MCF 10A (cell line): ENCODE measurements at regions not wholly inside any gene's neighbourhood (a gene's known extent, or its start where the extent isn't known, plus 50 kb on each side); places are given as distances from the start of the nearest gene placed in this dataset.

Source experiments
- BruUV-seq: library from RNA; stranded (reverse); fragments of 400-500 nt; replicated peaks from 2 replicates; lab custom pipeline; 2021; lab: Mats Ljungman, UMichigan
- CTCF ChIA-PET: fragments of 300-600 bp; sonication (Branson Sonifier 250); formaldehyde crosslinking; extraction: SDS; loops from one replicate; lab custom pipeline; 2021; ENCODE audit warnings: antibody characterized with exemption, inconsistent platforms; lab: Yijun Ruan, JAX
- POLR2A ChIA-PET: fragments of 300-600, 350-650 bp; sonication (Branson Sonifier 250); formaldehyde crosslinking; extraction: SDS; loops from one replicate; lab custom pipeline; 2020; ENCODE audit warnings: antibody characterized with exemption, inconsistent platforms; lab: Yijun Ruan, JAX
- DNase-seq: peaks from one replicate; pipeline ENCODE4 v3.0.0-alpha.2; 2018; ENCODE audit not compliant: unreplicated experiment
- H3K27ac Mint-ChIP-seq: one replicate; pipeline ENCODE4 v1.8.0; 2022; ENCODE audit warnings: mild to moderate bottlenecking, low read depth, mixed read lengths; ENCODE audit not compliant: unreplicated experiment
- H3K27me3 Mint-ChIP-seq: one replicate; pipeline ENCODE4 v1.8.0; 2022; ENCODE audit warnings: mixed read lengths; ENCODE audit not compliant: insufficient read depth, unreplicated experiment
- H3K36me3 Mint-ChIP-seq: one replicate; pipeline ENCODE4 v1.8.0; 2022; ENCODE audit warnings: mild to moderate bottlenecking, moderate library complexity, mixed read lengths; ENCODE audit not compliant: insufficient read depth, unreplicated experiment
- H3K4me1 Mint-ChIP-seq: one replicate; pipeline ENCODE4 v1.8.0; 2022; ENCODE audit warnings: mixed read lengths; ENCODE audit not compliant: insufficient read depth, unreplicated experiment
- H3K4me3 Mint-ChIP-seq: one replicate; pipeline ENCODE4 v1.8.0; 2022; ENCODE audit warnings: mild to moderate bottlenecking, moderate library complexity, mixed read lengths; ENCODE audit not compliant: unreplicated experiment
- H3K9me3 Mint-ChIP-seq: one replicate; pipeline ENCODE4 v1.8.0; 2022; ENCODE audit warnings: mixed read lengths; ENCODE audit not compliant: unreplicated experiment
- intact Hi-C: fragments of 100-400 bp; cut with micrococcal nuclease; formaldehyde crosslinking; loops from 2 replicates; pipeline ENCODE4 v1.14.1; 2022
- TF ChIP-seq, protein P1 (sequence below): fragments of 200-600 bp; IDR thresholded peaks from one replicate; pipeline ENCODE4 v1.8.0; 2022; ENCODE audit warnings: antibody characterized with exemption, mild to moderate bottlenecking; ENCODE audit not compliant: unreplicated experiment

DNA sequence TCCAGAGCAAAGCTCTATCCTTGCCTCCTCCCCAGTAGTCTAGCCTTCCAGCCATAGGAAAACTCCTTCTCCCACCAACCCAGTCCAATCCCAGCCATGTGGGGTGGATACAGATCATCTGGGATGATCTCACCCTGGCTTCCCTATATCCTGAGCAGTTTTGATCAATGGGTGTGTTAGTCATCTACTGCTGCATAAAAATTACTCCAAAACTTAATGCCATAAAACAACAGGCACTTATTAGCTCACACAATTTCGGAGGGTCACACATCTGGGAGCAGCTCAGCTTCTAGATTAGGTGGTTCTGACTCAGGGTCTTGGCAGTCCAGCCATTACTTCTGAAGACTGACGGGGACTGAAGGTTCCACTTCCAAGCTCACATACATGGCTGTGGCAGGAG, 190.4 kb downstream of the SPP2 start:
- Mint-ChIP-seq H3K9me3 (peaks cover 12% of the 10 kb centered on the region), H3K27ac (peak overlapping the region; percentile 80), H3K4me3 (no peak overlapping the region), H3K36me3 (no peaks in the 10 kb centered on the region), H3K4me1 (peaks cover 46% of the 10 kb centered on the region), H3K27me3 (no peaks in the 10 kb centered on the region)
- TF ChIP-seq, protein P1, sequence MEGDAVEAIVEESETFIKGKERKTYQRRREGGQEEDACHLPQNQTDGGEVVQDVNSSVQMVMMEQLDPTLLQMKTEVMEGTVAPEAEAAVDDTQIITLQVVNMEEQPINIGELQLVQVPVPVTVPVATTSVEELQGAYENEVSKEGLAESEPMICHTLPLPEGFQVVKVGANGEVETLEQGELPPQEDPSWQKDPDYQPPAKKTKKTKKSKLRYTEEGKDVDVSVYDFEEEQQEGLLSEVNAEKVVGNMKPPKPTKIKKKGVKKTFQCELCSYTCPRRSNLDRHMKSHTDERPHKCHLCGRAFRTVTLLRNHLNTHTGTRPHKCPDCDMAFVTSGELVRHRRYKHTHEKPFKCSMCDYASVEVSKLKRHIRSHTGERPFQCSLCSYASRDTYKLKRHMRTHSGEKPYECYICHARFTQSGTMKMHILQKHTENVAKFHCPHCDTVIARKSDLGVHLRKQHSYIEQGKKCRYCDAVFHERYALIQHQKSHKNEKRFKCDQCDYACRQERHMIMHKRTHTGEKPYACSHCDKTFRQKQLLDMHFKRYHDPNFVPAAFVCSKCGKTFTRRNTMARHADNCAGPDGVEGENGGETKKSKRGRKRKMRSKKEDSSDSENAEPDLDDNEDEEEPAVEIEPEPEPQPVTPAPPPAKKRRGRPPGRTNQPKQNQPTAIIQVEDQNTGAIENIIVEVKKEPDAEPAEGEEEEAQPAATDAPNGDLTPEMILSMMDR, result no peak
- no peak for DNase-seq
- ChIA-PET POLR2A (interaction anchor here (1.0 to 4.4 kb wide), 4 partner anchors 11 to 181 kb away, joined by 3 to 37 read pairs (median 5); no protein-coding TSS in a partner anchor), CTCF (interaction anchor here (0.7 to 0.9 kb wide), 2 partner anchors 98 to 310 kb away, joined by 3 read pairs; no protein-coding TSS in a partner anchor)
- intact Hi-C loops, result no loop called here
- no TSS peak for BruUV-seq

DNA sequence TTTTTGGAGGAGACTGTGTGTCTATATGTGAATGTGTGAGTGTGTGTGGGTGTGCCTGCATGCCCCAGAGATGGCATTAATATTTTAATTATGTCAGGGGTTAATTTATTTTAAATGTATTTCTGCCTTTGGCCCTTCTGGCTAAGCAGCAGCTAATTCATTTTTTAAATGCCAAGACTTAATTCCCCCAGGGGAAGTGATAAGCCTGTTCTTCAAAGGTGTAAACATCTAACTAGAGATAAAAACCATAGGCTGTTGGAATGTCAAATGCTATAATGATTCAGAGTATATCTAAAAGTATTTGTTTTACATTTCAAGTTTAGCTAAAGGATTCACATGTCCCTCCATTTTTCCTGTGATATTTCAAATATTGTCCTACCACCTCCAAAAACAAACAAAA, 184.7 kb downstream of the SPP2 start:
- TF ChIP-seq, protein P1, result no peak
- BruUV-seq, result no TSS peak
- no peak overlapping the region for H3K27ac Mint-ChIP-seq
- H3K9me3 Mint-ChIP-seq, result peaks cover 12% of the 10 kb centered on the region
- H3K4me3 Mint-ChIP-seq, result no peak overlapping the region
- POLR2A ChIA-PET, result interaction anchor here (0.8 to 1.3 kb wide), 6 partner anchors 11 to 262 kb away, joined by 3 to 4 read pairs (median 3); partner anchors contain the start of gene ARL4C
- H3K27me3 Mint-ChIP-seq, result no peaks in the 10 kb centered on the region
- intact Hi-C loops, result no loop called here
- DNase-seq, result no peak
- H3K4me1 Mint-ChIP-seq, result no peaks in the 10 kb centered on the region
- CTCF ChIA-PET, result no interaction called here
- H3K36me3 Mint-ChIP-seq, result no peaks in the 10 kb centered on the region

DNA sequence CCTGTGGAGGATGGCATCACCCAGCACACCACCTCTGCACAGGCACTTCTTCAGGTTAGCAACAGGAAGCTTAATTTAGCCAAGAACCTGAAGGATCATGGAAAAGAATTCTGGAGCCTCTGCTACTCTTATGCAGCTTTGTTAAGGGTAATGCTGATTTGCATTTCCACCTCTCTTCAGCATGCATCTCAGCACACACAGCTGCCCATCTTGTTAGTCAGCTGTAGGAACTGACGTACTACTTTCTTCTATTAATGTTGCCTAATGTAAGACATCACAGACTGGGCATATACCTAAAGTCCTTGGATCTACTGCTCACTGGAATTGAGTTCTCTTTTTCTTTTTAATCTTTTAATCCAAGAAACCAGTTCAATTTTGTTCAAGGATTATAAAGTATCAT, 181.0 kb downstream of the SPP2 start:
- no peak for DNase-seq
- intact Hi-C loops, result no loop called here
- Mint-ChIP-seq H3K4me1 (no peaks in the 10 kb centered on the region), H3K36me3 (no peaks in the 10 kb centered on the region), H3K9me3 (no peaks in the 10 kb centered on the region), H3K27me3 (no peaks in the 10 kb centered on the region), H3K27ac (no peak overlapping the region), H3K4me3 (no peak overlapping the region)
- no TSS peak for BruUV-seq
- POLR2A ChIA-PET, result no interaction called here
- CTCF ChIA-PET, result interaction anchor here (0.6 kb wide), 1 partner anchor 268 kb away, joined by 3 read pairs; no protein-coding TSS in a partner anchor
- TF ChIP-seq, protein P1, result no peak

DNA sequence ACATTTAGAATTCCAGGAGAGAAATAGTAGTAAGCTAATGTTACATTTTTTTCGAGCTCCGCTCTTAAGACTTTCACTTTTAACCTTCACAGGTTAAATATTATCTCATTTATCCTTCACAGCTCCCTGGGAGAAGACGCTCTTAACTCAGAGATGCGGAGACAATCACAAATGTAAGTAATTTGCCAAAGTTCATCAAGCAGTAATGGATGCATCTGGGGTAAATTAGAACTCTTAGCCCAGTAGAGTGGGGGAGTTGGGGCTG, 168.5 kb downstream of the SPP2 start:
- Mint-ChIP-seq H3K9me3 (no peaks in the 10 kb centered on the region), H3K4me3 (no peak overlapping the region), H3K27me3 (no peaks in the 10 kb centered on the region), H3K27ac (no peak overlapping the region), H3K36me3 (no peaks in the 10 kb centered on the region), H3K4me1 (peaks cover 7% of the 10 kb centered on the region)
- POLR2A ChIA-PET, result interaction anchor here (1.0 to 2.0 kb wide), 3 partner anchors 9 to 23 kb away, joined by 3 to 7 read pairs (median 4); no protein-coding TSS in a partner anchor
- DNase-seq, result no peak
- CTCF ChIA-PET, result interaction anchor here (0.6 to 1.4 kb wide), 4 partner anchors 23 to 274 kb away, joined by 3 to 5 read pairs (median 4); no protein-coding TSS in a partner anchor
- intact Hi-C loops, result no loop called here
- TF ChIP-seq, protein P1, result no peak
- no TSS peak for BruUV-seq
